Nephron progenitor cell (in vitro differentiated cells): ENCODE measurements at regions not wholly inside any gene's neighbourhood (a gene's known extent, or its start where the extent isn't known, plus 50 kb on each side); places are given as distances from the start of the nearest gene placed in this dataset.

Source experiments
- DNase-seq: peaks from one replicate; pipeline ENCODE4 v3.0.0; 2021
- H3K27ac Mint-ChIP-seq: 2 replicates; pipeline ENCODE4 v1.8.0; 2021; ENCODE audit warnings: mild to moderate bottlenecking, moderate library complexity, mixed read lengths
- H3K27me3 Mint-ChIP-seq: 2 replicates; pipeline ENCODE4 v1.8.0; 2021; ENCODE audit warnings: mild to moderate bottlenecking, low read depth, mixed read lengths; ENCODE audit not compliant: poor library complexity
- H3K36me3 Mint-ChIP-seq: 2 replicates; pipeline ENCODE4 v1.8.0; 2021; ENCODE audit warnings: low read depth, mixed read lengths
- H3K4me1 Mint-ChIP-seq: 2 replicates; pipeline ENCODE4 v1.8.0; 2021; ENCODE audit warnings: mixed read lengths
- H3K4me3 Mint-ChIP-seq: 2 replicates; pipeline ENCODE4 v1.8.0; 2021; ENCODE audit warnings: mild to moderate bottlenecking, moderate library complexity, mixed read lengths
- H3K9me3 Mint-ChIP-seq: 2 replicates; pipeline ENCODE4 v1.8.0; 2021; ENCODE audit warnings: mild to moderate bottlenecking, moderate library complexity, mixed read lengths
- CTCF ChIP-seq: fragments of 200-600 bp; sonication (generic); IDR thresholded peaks from 2 replicates; pipeline ENCODE4 v1.5.0; 2021; ENCODE audit warnings: antibody characterized with exemption

GRCh38 chr12:113749433-113749815, 216.7 kb downstream of the RBM19 start:
- H3K36me3 Mint-ChIP-seq = no peaks in the 10 kb centered on the region
- peaks cover 54% of the 10 kb centered on the region for H3K27me3 Mint-ChIP-seq
- H3K4me1 Mint-ChIP-seq = peaks cover 12% of the 10 kb centered on the region
- H3K4me3 Mint-ChIP-seq = no peak overlapping the region
- peaks cover 22% of the 10 kb centered on the region for H3K9me3 Mint-ChIP-seq
- TF ChIP-seq CTCF = no peak
- DNase-seq = no peak
- H3K27ac Mint-ChIP-seq = no peak overlapping the region

GRCh38 chr12:113748707-113749432, 217.3 kb downstream of the RBM19 start:
- Mint-ChIP-seq H3K27ac (no peak overlapping the region), H3K9me3 (peaks cover 22% of the 10 kb centered on the region), H3K36me3 (no peaks in the 10 kb centered on the region), H3K4me3 (no peak overlapping the region), H3K27me3 (peaks cover 59% of the 10 kb centered on the region), H3K4me1 (peaks cover 12% of the 10 kb centered on the region)
- TF ChIP-seq CTCF = no peak
- no peak for DNase-seq

GRCh38 chr12:113747017-113747416, 219.1 kb downstream of the RBM19 start:
- Mint-ChIP-seq H3K27me3 (peaks cover 63% of the 10 kb centered on the region), H3K4me1 (peaks cover 12% of the 10 kb centered on the region), H3K4me3 (no peak overlapping the region), H3K27ac (no peak overlapping the region), H3K36me3 (no peaks in the 10 kb centered on the region), H3K9me3 (peaks cover 15% of the 10 kb centered on the region)
- DNase-seq = no peak
- no peak for TF ChIP-seq CTCF

GRCh38 chr12:113744802-113745395, 221.2 kb downstream of the RBM19 start:
- peaks cover 60% of the 10 kb centered on the region for H3K27me3 Mint-ChIP-seq
- H3K9me3 Mint-ChIP-seq = peaks cover 1% of the 10 kb centered on the region
- DNase-seq = no peak
- H3K4me3 Mint-ChIP-seq = no peak overlapping the region
- H3K27ac Mint-ChIP-seq = no peak overlapping the region
- peaks cover 12% of the 10 kb centered on the region for H3K4me1 Mint-ChIP-seq
- no peak for TF ChIP-seq CTCF
- H3K36me3 Mint-ChIP-seq = no peaks in the 10 kb centered on the region

- H3K36me3 Mint-ChIP-seq = no peaks in the 10 kb centered on the region
- no peak for TF ChIP-seq CTCF
- H3K27me3 Mint-ChIP-seq = peaks cover 61% of the 10 kb centered on the region
- H3K9me3 Mint-ChIP-seq = peaks cover 8% of the 10 kb centered on the region
- no peak for DNase-seq
- H3K4me3 Mint-ChIP-seq = no peak overlapping the region
- peaks cover 4% of the 10 kb centered on the region for H3K4me1 Mint-ChIP-seq
- H3K27ac Mint-ChIP-seq = no peak overlapping the region
These were observed 223.3 kb downstream of the RBM19 start for GRCh38 chr12:113742801-113743200.

- Mint-ChIP-seq H3K9me3 (peaks cover 8% of the 10 kb centered on the region), H3K4me1 (no peaks in the 10 kb centered on the region), H3K36me3 (no peaks in the 10 kb centered on the region), H3K27ac (no peak overlapping the region), H3K4me3 (no peak overlapping the region), H3K27me3 (peaks cover 61% of the 10 kb centered on the region)
- no peak for DNase-seq
- TF ChIP-seq CTCF = no peak
These were observed 225.4 kb downstream of the RBM19 start for GRCh38 chr12:113740699-113741098.
